NB4 (cell line): ENCODE measurements at regions not wholly inside any gene's neighbourhood (a gene's known extent, or its start where the extent isn't known, plus 50 kb on each side); places are given as distances from the start of the nearest gene placed in this dataset.

Experiments
- DNase-seq: peaks from one replicate; pipeline ENCODE4 v3.0.0; 2010; ENCODE audit warnings: low read depth
- H3K4me3 ChIP-seq: one replicate; pipeline ENCODE4 v1.5.1; 2011; ENCODE audit warnings: mild to moderate bottlenecking, low read depth, low read length, moderate library complexity
- CTCF ChIP-seq: IDR thresholded peaks from one replicate; pipeline ENCODE4 v1.5.1; 2012; ENCODE audit warnings: low read depth, low read length
- MAX ChIP-seq: IDR thresholded peaks from 2 replicates; pipeline ENCODE4 v1.6.1; 2011; ENCODE audit warnings: low read depth, low read length
- MYC ChIP-seq: IDR thresholded peaks from 2 replicates; pipeline ENCODE4 v1.6.1; 2011; ENCODE audit warnings: low read depth, low read length
- POLR2A ChIP-seq: IDR thresholded peaks from 2 replicates; pipeline ENCODE4 v1.6.1; 2011; ENCODE audit warnings: mild to moderate bottlenecking; ENCODE audit not compliant: insufficient read length; ENCODE audit errors: extremely low read depth

GRCh38 chr4:125911481-125911880 lies 596.7 kb downstream of the FAT4 start:
- no peak overlapping the region for H3K4me3 ChIP-seq
- DNase-seq = no peak
- no peak for TF ChIP-seq CTCF
- no peak for TF ChIP-seq POLR2A
- no peak for TF ChIP-seq MAX
- TF ChIP-seq MYC = no peak

GRCh38 chr4:125917559-125917958 lies 602.8 kb downstream of the FAT4 start:
- TF ChIP-seq MYC = no peak
- no peak for TF ChIP-seq POLR2A
- TF ChIP-seq MAX = no peak
- TF ChIP-seq CTCF = no peak
- H3K4me3 ChIP-seq = no peak overlapping the region
- no peak for DNase-seq

GRCh38 chr4:125928652-125929051 lies 613.9 kb downstream of the FAT4 start:
- no peak overlapping the region for H3K4me3 ChIP-seq
- TF ChIP-seq POLR2A (no peak), MYC (no peak), CTCF (no peak)

GRCh38 chr4:125938541-125938940 lies 623.8 kb downstream of the FAT4 start:
- no peak overlapping the region for H3K4me3 ChIP-seq
- TF ChIP-seq MAX (no peak), MYC (no peak), CTCF (no peak), POLR2A (no peak)
- DNase-seq = no peak

More at GRCh38 chr4:125928652-125929051, 613.9 kb downstream of the FAT4 start:
- no peak for DNase-seq

GRCh38 chr4:125940426-125940825 lies 625.7 kb downstream of the FAT4 start:
- TF ChIP-seq MAX (no peak), MYC (no peak), POLR2A (no peak), CTCF (no peak)
- no peak overlapping the region for H3K4me3 ChIP-seq
- DNase-seq = no peak

GRCh38 chr4:125944966-125945365 lies 630.2 kb downstream of the FAT4 start:
- no peak for TF ChIP-seq MAX
- no peak for TF ChIP-seq CTCF
- TF ChIP-seq POLR2A = no peak
- no peak for TF ChIP-seq MYC
- DNase-seq = no peak
- H3K4me3 ChIP-seq = no peak overlapping the region
